Ammon's horn (tissue), 1 donor: ENCODE measurements at regions not wholly inside any gene's neighbourhood (a gene's known extent, or its start where the extent isn't known, plus 50 kb on each side); places are given as distances from the start of the nearest gene placed in this dataset.
"Not testable (repeated sequence)": the region's sequence is repeated elsewhere in the genome, so short reads cannot be mapped to it uniquely, and the experiment has no call there.

Experiments
- DNase-seq: peaks from one replicate; pipeline ENCODE4 v3.0.0-alpha.2; 2016; ENCODE audit warnings: low spot score

DNA sequence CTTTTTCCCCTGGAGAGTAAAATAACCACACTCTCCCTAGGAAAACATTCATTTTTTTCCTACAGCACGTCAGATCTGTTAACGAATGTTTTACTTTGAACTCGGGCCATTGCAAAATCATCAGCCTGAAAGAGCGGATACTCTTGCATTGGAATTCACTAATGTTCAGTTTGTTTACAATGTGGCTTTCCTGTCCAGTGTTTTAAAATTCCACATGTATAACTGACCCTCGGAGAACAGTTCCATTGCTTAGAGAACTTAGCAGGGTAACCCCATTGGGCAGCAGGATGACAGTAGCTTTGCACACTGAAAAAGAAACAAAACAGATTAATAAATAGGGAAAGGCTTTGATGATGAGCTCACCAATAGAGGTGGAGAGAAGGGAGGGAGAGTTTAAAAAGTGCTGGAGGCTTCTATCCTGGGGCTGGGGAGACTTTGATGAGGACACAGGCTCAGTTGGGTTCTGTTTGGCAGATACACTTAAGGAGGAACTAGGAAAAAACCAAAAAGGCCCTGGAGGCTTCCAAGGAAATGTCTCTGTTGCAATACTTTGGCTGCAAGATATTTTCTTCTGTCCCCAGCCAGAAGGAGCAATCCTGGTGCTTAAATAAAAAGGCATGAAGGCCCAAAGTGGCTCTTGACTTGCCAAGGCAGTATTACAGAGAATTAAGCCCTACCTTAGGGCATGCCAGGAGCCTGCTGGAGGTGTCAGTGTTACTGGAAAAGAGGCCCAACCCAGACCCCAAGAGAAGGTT lies 143.1 kb downstream of the ARSF start:
- DNase-seq, result no peak

GRCh38 chrX:3181846-3182245 lies 140.6 kb downstream of the ARSF start:
- DNase-seq, result no peak

DNA sequence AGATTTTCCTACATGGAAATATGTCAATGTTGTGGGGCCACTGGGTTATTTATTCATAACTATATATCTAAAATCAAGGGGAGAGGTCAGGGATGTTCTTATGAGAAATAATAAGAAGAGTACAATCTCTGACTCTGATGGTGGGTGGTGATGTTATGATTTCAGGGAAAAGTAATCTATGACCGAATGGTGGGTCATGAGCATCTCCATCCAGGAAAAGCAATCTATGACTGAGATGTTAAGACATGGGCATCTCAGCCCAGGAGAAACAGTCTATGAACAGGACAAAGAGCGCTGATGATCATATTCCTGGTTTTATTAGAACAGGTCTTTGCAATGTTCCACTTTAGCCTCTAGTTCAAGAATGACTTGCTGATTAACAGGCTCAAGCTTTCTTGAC lies 137.1 kb downstream of the ARSF start:
- DNase-seq, result no peak

DNA sequence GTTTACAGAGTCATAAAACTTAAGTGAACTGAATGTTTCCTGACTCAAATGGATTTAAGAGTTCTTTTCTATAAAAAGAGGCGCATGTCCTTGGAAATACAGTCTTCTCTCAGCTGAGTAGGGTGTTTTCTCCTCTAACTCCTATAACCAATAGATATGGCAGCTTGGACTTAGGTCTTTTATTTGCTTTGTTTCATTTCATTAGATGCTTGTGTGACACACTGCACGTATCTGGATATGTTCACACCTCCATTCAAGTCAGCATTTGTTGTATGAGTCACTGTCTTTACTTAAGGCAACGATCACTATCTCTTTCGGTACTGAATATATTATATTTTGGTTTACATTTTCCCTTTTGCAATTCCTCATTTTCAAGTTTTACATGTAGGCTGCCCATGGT lies 136.6 kb downstream of the ARSF start:
- no peak for DNase-seq

GRCh38 chrX:3176439-3176820 lies 135.2 kb downstream of the ARSF start:
- DNase-seq, result no peak

GRCh38 chrX:3175659-3176438 lies 134.6 kb downstream of the ARSF start:
- no peak for DNase-seq

DNA sequence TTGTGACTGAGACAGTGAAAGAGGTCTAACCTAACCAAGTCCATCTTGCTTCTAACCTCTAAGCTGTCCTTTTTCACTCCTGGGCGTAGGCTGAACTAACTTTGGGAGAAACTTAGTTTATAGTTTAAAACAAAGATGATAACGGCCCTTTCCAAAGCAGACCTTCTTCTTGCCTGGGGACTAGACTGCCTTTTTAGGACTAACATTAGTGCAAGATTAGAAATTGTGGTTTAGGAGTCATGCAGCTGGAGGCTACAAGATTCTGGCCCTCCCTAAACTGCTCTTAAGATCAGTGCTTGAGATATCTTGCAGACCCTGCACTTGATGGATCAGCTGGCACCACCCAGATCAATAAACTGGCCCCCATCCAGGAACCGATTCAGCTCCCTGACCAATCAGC lies 130.9 kb downstream of the ARSF start:
- DNase-seq, result not testable (repeated sequence)

GRCh38 chrX:3169421-3169820 lies 128.2 kb downstream of the ARSF start:
- DNase-seq, result no peak

GRCh38 chrX:3167771-3168170 lies 126.5 kb downstream of the ARSF start:
- DNase-seq, result no peak

DNA sequence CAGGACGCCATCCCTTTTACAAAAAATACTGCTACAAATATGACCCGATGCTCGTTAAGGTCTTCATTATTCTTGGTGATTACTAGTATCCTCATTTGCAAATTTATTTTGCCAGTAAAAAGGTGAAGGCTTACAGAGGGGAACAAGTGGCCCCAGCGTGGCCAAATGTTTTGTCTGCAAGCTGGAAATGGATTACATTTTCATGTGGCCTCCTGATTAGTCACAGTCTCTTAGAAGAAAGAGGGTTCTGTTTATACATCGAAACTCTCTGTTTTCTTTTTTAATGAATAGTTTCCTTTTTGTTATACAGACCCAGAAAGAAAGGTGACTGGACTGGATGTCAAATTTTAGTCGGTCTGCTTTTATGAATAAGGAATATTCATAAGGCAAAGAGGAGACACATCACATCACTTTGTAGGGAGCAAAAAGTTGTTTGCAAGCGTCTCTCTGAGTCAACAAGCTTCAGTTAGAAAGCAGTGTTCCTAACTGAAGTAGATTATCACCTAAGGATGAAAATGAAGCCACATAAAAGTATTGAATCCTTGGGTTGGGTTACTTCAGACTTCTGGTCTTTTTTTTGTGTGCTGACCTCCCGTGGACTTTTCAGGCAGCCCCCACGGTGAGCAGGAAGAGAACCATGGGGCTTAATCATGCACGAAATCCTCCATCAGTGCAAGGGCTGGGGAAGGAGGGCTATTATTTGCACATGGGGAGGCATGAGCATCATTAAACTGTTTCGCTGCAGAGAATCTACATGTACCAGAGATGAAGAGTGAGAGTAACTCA lies 125.6 kb downstream of the ARSF start:
- DNase-seq, result no peak

DNA sequence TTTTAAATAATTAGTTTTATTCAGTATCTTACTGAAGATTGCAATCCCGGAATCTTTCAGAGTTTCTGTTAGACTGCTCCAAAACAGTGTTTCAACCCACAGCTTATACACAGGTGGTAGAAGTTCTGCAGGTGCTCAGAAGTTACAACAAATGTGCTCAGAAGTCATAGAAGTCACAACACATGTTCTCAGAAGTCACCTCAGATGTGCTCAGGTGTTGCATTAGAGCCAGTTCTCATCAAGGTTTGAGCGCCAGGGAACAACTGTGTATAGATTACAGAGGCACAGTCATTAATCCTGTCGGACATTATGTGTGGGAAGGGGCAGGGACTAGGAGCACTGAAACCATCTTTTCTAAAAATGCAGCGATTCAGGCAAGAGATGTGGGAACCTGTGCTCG lies 124.5 kb downstream of the ARSF start:
- no peak for DNase-seq
